Mucosa of rectum (tissue), 2 donors: ENCODE measurements at regions not wholly inside any gene's neighbourhood (a gene's known extent, or its start where the extent isn't known, plus 50 kb on each side); places are given as distances from the start of the nearest gene placed in this dataset.

ENCODE experiments used
- H3K27ac ChIP-seq, 2 donors: one replicate each; pipeline ENCODE4 v1.7.0; 2013; ENCODE audit warnings: inconsistent platforms in 2 of 2, low read depth in 2 of 2, low read length in 2 of 2
- H3K27me3 ChIP-seq, 2 donors: one replicate each; pipeline ENCODE4 v1.7.0; 2013; ENCODE audit warnings: low read length in 2 of 2; ENCODE audit not compliant: control insufficient read depth in 2 of 2, insufficient read depth in 2 of 2
- H3K36me3 ChIP-seq, 2 donors: one replicate each; pipeline ENCODE4 v1.7.0; 2013; ENCODE audit warnings: low read length in 2 of 2; ENCODE audit not compliant: control insufficient read depth in 2 of 2, insufficient read depth in 2 of 2
- H3K4me1 ChIP-seq, 2 donors: one replicate each; pipeline ENCODE4 v1.7.0; 2013; ENCODE audit warnings: low read length in 2 of 2, mild to moderate bottlenecking in 1 of 2; ENCODE audit not compliant: control insufficient read depth in 2 of 2, insufficient read depth in 2 of 2
- H3K4me3 ChIP-seq, 2 donors: one replicate each; pipeline ENCODE4 v1.7.0; 2013; ENCODE audit warnings: low read length in 2 of 2
- H3K9ac ChIP-seq, 2 donors: one replicate each; pipeline ENCODE4 v1.7.0; 2013; ENCODE audit warnings: low read length in 2 of 2, low read depth in 1 of 2, mild to moderate bottlenecking in 1 of 2
- H3K9me3 ChIP-seq, 2 donors: one replicate each; pipeline ENCODE4 v1.7.0; 2013; ENCODE audit warnings: low read length in 2 of 2; ENCODE audit not compliant: control insufficient read depth in 2 of 2
- donor health status: healthy.
- donor health status: Normal muscosa, but diverticular disease.

- no peak overlapping the region for H3K4me3 ChIP-seq
- no peaks in the 10 kb centered on the region for H3K36me3 ChIP-seq
- H3K9ac ChIP-seq, result no peak overlapping the region
- no peaks in the 10 kb centered on the region for H3K9me3 ChIP-seq
- H3K4me1 ChIP-seq, result no peaks in the 10 kb centered on the region
- H3K27ac ChIP-seq, result no peak overlapping the region
- no peaks in the 10 kb centered on the region for H3K27me3 ChIP-seq
These were observed 393.7 kb downstream of the NDFIP2 start for GRCh38 chr13:79874396-79875360.

GRCh38 chr13:79871594-79871993 is 390.6 kb downstream of the NDFIP2 start:
- no peak overlapping the region for H3K9ac ChIP-seq
- H3K27ac ChIP-seq, result no peak overlapping the region
- H3K36me3 ChIP-seq, result no peaks in the 10 kb centered on the region
- H3K4me3 ChIP-seq, result no peak overlapping the region
- H3K27me3 ChIP-seq, result no peaks in the 10 kb centered on the region
- peaks cover 0 to 3% of the 10 kb centered on the region in 2 donors for H3K4me1 ChIP-seq
- no peaks in the 10 kb centered on the region for H3K9me3 ChIP-seq

GRCh38 chr13:79870766-79871165 is 389.8 kb downstream of the NDFIP2 start:
- no peak overlapping the region for H3K4me3 ChIP-seq
- H3K27ac ChIP-seq, result no peak overlapping the region
- peaks cover 0 to 3% of the 10 kb centered on the region in 2 donors for H3K4me1 ChIP-seq
- H3K9me3 ChIP-seq, result no peaks in the 10 kb centered on the region
- H3K36me3 ChIP-seq, result no peaks in the 10 kb centered on the region
- H3K9ac ChIP-seq, result no peak overlapping the region
- no peaks in the 10 kb centered on the region for H3K27me3 ChIP-seq

- H3K9ac ChIP-seq, result no peak overlapping the region
- no peak overlapping the region for H3K27ac ChIP-seq
- no peaks in the 10 kb centered on the region for H3K27me3 ChIP-seq
- no peak overlapping the region for H3K4me3 ChIP-seq
- no peaks in the 10 kb centered on the region for H3K36me3 ChIP-seq
- peaks cover 0 to 3% of the 10 kb centered on the region in 2 donors for H3K4me1 ChIP-seq
- no peaks in the 10 kb centered on the region for H3K9me3 ChIP-seq
These were observed 389.2 kb downstream of the NDFIP2 start for GRCh38 chr13:79870123-79870522.

- H3K4me3 ChIP-seq, result no peak overlapping the region
- no peak overlapping the region for H3K27ac ChIP-seq
- H3K9ac ChIP-seq, result no peak overlapping the region
- H3K36me3 ChIP-seq, result no peaks in the 10 kb centered on the region
- H3K4me1 ChIP-seq, result peaks cover 0 to 3% of the 10 kb centered on the region in 2 donors
- no peaks in the 10 kb centered on the region for H3K27me3 ChIP-seq
- no peaks in the 10 kb centered on the region for H3K9me3 ChIP-seq
These were observed 388.4 kb downstream of the NDFIP2 start for GRCh38 chr13:79869326-79869725.

GRCh38 chr13:79867254-79867653 is 386.3 kb downstream of the NDFIP2 start:
- H3K9me3 ChIP-seq, result no peaks in the 10 kb centered on the region
- no peaks in the 10 kb centered on the region for H3K36me3 ChIP-seq
- no peaks in the 10 kb centered on the region for H3K27me3 ChIP-seq
- no peak overlapping the region for H3K4me3 ChIP-seq
- H3K4me1 ChIP-seq, result peaks cover 3 to 4% of the 10 kb centered on the region in 2 donors
- H3K9ac ChIP-seq, result no peak overlapping the region
- H3K27ac ChIP-seq, result no peak overlapping the region

- H3K36me3 ChIP-seq, result no peaks in the 10 kb centered on the region
- no peak overlapping the region for H3K9ac ChIP-seq
- no peak overlapping the region for H3K4me3 ChIP-seq
- H3K27ac ChIP-seq, result no peak overlapping the region
- H3K27me3 ChIP-seq, result no peaks in the 10 kb centered on the region
- no peaks in the 10 kb centered on the region for H3K9me3 ChIP-seq
- H3K4me1 ChIP-seq, result peaks cover 3 to 7% of the 10 kb centered on the region in 2 donors
These were observed 385.5 kb downstream of the NDFIP2 start for GRCh38 chr13:79866436-79866835.

- no peak overlapping the region for H3K9ac ChIP-seq
- peak overlapping the region in 1 of 2 donors; percentile 47 for H3K27ac ChIP-seq
- H3K36me3 ChIP-seq, result no peaks in the 10 kb centered on the region
- H3K9me3 ChIP-seq, result no peaks in the 10 kb centered on the region
- H3K4me1 ChIP-seq, result peaks cover 0 to 7% of the 10 kb centered on the region in 2 donors
- H3K27me3 ChIP-seq, result no peaks in the 10 kb centered on the region
- H3K4me3 ChIP-seq, result no peak overlapping the region
These were observed 381.6 kb downstream of the NDFIP2 start for GRCh38 chr13:79862515-79862914.

- peak overlapping the region in 1 of 2 donors; percentile 35 for H3K4me3 ChIP-seq
- H3K4me1 ChIP-seq, result peaks cover 0 to 7% of the 10 kb centered on the region in 2 donors
- no peaks in the 10 kb centered on the region for H3K27me3 ChIP-seq
- H3K36me3 ChIP-seq, result no peaks in the 10 kb centered on the region
- peak overlapping the region; percentile 26 to 47 for H3K27ac ChIP-seq
- no peaks in the 10 kb centered on the region for H3K9me3 ChIP-seq
- no peak overlapping the region for H3K9ac ChIP-seq
These were observed 380.8 kb downstream of the NDFIP2 start for GRCh38 chr13:79861731-79862130.

- Histone ChIP-seq H3K9me3 (no peaks in the 10 kb centered on the region), H3K4me1 (peaks cover 0 to 7% of the 10 kb centered on the region in 2 donors), H3K36me3 (no peaks in the 10 kb centered on the region), H3K4me3 (no peak overlapping the region), H3K27me3 (no peaks in the 10 kb centered on the region), H3K9ac (no peak overlapping the region), H3K27ac (no peak overlapping the region)
These were observed 379.8 kb downstream of the NDFIP2 start for GRCh38 chr13:79860791-79861190.
